ENCODE measurements at regions not wholly inside any gene's neighbourhood (a gene's known extent, or its start where the extent isn't known, plus 50 kb on each side); places are given as distances from the start of the nearest gene placed in this dataset.

- Histone ChIP-seq H3K36me3 (ENCODE audit: insufficient read depth in 1 of 2, low read depth in 1 of 2) (no peaks in the 10 kb centered on the region), H3K9me3 (peaks cover 7% of the 10 kb centered on the region), H3K27me3 (ENCODE audit: insufficient read depth in 3 of 3, low read length in 2 of 3) (no peaks in the 10 kb centered on the region), H3K27ac (peak overlapping the region; percentile 8), H3K4me1 (no peaks in the 10 kb centered on the region), H3K4me3 (no peak overlapping the region)
- 16 to 22% (median 17%) methylated on average over 2 of the region's 2 CpGs for WGBS, 3 donors
- intact Hi-C loops (cut with DNase I), result no loop called here
- no peak for TF ChIP-seq CTCF (IDR thresholded peaks at IDR 0.05)
- ATAC-seq, result no peak
- no peak for DNase-seq
Observed at GRCh38 chr2:187826023-187826422, 271.8 kb upstream of the TFPI start.

GRCh38 chr2:187834787-187835186 is 280.6 kb upstream of the TFPI start:
- intact Hi-C loops (cut with DNase I), result no loop called here
- Histone ChIP-seq H3K4me1 (no peaks in the 10 kb centered on the region), H3K4me3 (no peak overlapping the region), H3K36me3 (ENCODE audit: insufficient read depth in 1 of 2, low read depth in 1 of 2) (no peaks in the 10 kb centered on the region), H3K9me3 (no peaks in the 10 kb centered on the region), H3K27ac (no peak overlapping the region), H3K27me3 (ENCODE audit: insufficient read depth in 3 of 3, low read length in 2 of 3) (no peaks in the 10 kb centered on the region)
- no peak for TF ChIP-seq CTCF (IDR thresholded peaks at IDR 0.05)
- 96 to 98% (median 97%) methylated on average over 5 of the region's 5 CpGs for WGBS, 3 donors
- ATAC-seq (no peak), DNase-seq (no peak)

GRCh38 chr2:187838690-187839089 is 284.5 kb upstream of the TFPI start:
- H3K9me3 ChIP-seq, result no peaks in the 10 kb centered on the region
- no peak for ATAC-seq
- no peaks in the 10 kb centered on the region for H3K27me3 ChIP-seq (ENCODE audit: insufficient read depth in 3 of 3, low read length in 2 of 3)
- H3K4me1 ChIP-seq, result no peaks in the 10 kb centered on the region
- no peak overlapping the region for H3K27ac ChIP-seq
- intact Hi-C loops (cut with DNase I), result no loop called here
- no peak for DNase-seq
- H3K4me3 ChIP-seq, result no peak overlapping the region
- no peaks in the 10 kb centered on the region for H3K36me3 ChIP-seq (ENCODE audit: insufficient read depth in 1 of 2, low read depth in 1 of 2)
- WGBS, 3 donors, result 92 to 96% (median 94%) methylated on average over 1 of the region's 1 CpG
- no peak for TF ChIP-seq CTCF (IDR thresholded peaks at IDR 0.05)

DNA sequence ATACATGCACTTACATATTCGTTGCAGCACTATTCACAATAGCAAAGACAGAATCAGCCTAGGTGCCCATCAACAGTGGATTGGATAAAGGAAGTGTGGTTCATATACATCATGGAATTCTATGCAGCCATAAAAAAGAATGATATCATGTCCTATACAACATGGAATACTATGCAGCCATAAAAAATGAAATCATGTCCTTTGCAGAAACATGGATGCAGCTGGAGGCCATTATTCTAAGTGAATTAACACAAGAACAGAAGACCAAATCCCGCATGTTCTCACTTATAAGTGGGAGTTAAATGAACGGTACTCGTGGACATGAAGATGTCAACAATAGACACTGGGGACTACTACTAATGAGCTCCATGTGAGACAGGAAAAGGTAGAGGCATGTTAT is 288.1 kb upstream of the TFPI start:
- no peak for DNase-seq
- intact Hi-C loops (cut with DNase I), result loop anchor here (5.0 kb wide), 2 partner anchors 260 to 340 kb away; no protein-coding TSS in a partner anchor
- H3K27ac ChIP-seq, result no peak overlapping the region
- H3K4me3 ChIP-seq, result no peak overlapping the region
- no peaks in the 10 kb centered on the region for H3K27me3 ChIP-seq (ENCODE audit: insufficient read depth in 3 of 3, low read length in 2 of 3)
- no peaks in the 10 kb centered on the region for H3K9me3 ChIP-seq
- ATAC-seq, result no peak
- no peaks in the 10 kb centered on the region for H3K36me3 ChIP-seq (ENCODE audit: insufficient read depth in 1 of 2, low read depth in 1 of 2)
- TF ChIP-seq CTCF (IDR thresholded peaks at IDR 0.05), result no peak
- H3K4me1 ChIP-seq, result no peaks in the 10 kb centered on the region
- WGBS, 3 donors, result 93 to 97% (median 96%) methylated on average over 4 of the region's 4 CpGs
